Lower leg skin (tissue), 3 donors: ENCODE measurements at regions not wholly inside any gene's neighbourhood (a gene's known extent, or its start where the extent isn't known, plus 50 kb on each side); places are given as distances from the start of the nearest gene placed in this dataset.

ENCODE experiments used
- CTCF ChIP-seq, 3 donors: fragments of 450-650 bp; IDR thresholded peaks; one replicate each; pipeline ENCODE4 v1.5.1; 2016; ENCODE audit warnings: antibody characterized with exemption in 3 of 3, mild to moderate bottlenecking in 3 of 3, moderate library complexity in 2 of 3
- POLR2A ChIP-seq, 2 donors: fragments of 450-650 bp; IDR thresholded peaks; one replicate each; pipeline ENCODE4 v1.6.1; 2016 to 2017; ENCODE audit warnings: antibody characterized with exemption in 2 of 2, mild to moderate bottlenecking in 1 of 2, moderate library complexity in 1 of 2

DNA sequence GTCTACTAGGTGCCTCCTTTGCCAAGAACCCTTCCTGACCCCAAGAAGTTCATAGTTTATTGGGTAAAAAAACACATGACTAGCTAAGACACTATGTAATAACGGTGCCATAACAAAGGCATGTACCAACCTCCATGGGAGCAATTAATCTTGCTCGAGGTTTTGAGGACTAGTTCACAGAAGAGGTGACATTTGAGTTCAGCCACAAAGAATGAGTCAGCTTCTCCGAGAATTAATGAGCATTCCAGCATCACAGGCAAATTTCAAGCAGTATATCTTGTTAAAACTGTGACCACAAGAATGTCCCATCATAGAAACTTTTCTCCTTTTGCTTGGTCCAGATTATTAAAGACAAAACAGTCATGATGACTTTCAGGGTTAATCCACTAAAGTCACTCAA lies 113.0 kb upstream of the RAP1B start:
- TF ChIP-seq POLR2A (IDR thresholded peaks at IDR 0.05) (no peak), CTCF (IDR thresholded peaks at IDR 0.05) (no peak)
